ENCODE measurements at regions not wholly inside any gene's neighbourhood (a gene's known extent, or its start where the extent isn't known, plus 50 kb on each side); places are given as distances from the start of the nearest gene placed in this dataset.

DNA sequence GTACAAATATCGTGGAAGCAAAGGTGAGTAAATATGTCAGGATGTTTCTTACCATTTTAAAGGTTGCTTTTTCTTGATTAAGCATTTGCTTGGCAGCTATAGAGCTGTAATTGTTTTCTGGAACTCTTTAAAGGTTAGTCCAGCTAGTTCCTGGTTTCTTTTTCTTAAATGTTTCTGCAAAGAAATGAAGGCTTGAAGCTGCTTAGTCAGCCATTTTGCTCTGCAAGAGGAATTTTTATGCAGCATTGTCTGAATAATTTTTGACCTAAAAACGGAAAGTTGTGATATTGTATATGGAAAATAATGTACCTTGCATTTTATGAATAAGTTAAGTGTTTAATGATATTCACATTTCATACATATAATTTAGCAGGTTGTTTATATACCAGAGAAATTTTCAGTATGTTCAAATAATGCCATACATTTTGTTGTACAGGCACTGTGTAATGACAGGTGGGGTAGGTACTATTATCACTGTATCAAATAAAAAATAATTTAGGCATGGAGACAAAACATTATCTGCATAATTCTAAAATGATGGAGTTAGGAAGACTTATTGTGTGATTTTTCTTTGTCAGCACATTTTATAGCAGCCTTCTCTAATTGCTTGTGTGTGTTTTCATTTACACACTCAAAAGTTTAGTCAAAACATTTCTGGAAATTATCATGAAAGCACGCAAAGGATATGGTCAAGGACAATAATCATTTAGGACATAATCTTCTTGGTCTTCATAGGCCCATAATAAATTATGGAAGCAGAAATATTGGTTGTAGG, 624.4 kb downstream of the NCAM2 start:
- ATAC-seq (ENCODE audit: insufficient read depth, low FRiP score) (no peak), DNase-seq (no peak)
- Histone ChIP-seq H3K4me3 (no peak overlapping the region), H3K27ac (ENCODE audit: low read depth in 1 of 2, low read length in 1 of 2) (no peak overlapping the region), H3K4me1 (ENCODE audit: control insufficient read depth in 5 of 5, insufficient read depth in 5 of 5, low read length in 5 of 5) (no peaks in the 10 kb centered on the region), H3K36me3 (ENCODE audit: control insufficient read depth in 4 of 4, insufficient read depth in 4 of 4, low read length in 4 of 4) (no peaks in the 10 kb centered on the region), H3K9me3 (ENCODE audit: control insufficient read depth in 4 of 4, insufficient read depth in 3 of 4, low read length in 3 of 4) (no peaks in the 10 kb centered on the region), H3K9ac (ENCODE audit: insufficient read depth in 1 of 2, low read length in 2 of 2) (no peak overlapping the region), H3K27me3 (ENCODE audit: control insufficient read depth in 3 of 3, insufficient read depth in 3 of 3, low read length in 2 of 3) (no peaks in the 10 kb centered on the region)
- TF ChIP-seq, protein P1, sequence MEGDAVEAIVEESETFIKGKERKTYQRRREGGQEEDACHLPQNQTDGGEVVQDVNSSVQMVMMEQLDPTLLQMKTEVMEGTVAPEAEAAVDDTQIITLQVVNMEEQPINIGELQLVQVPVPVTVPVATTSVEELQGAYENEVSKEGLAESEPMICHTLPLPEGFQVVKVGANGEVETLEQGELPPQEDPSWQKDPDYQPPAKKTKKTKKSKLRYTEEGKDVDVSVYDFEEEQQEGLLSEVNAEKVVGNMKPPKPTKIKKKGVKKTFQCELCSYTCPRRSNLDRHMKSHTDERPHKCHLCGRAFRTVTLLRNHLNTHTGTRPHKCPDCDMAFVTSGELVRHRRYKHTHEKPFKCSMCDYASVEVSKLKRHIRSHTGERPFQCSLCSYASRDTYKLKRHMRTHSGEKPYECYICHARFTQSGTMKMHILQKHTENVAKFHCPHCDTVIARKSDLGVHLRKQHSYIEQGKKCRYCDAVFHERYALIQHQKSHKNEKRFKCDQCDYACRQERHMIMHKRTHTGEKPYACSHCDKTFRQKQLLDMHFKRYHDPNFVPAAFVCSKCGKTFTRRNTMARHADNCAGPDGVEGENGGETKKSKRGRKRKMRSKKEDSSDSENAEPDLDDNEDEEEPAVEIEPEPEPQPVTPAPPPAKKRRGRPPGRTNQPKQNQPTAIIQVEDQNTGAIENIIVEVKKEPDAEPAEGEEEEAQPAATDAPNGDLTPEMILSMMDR (IDR thresholded peaks at IDR 0.05; ENCODE audit: control extremely low read depth, extremely low read depth), result no peak
- 73 to 74% methylated on average over 3 of the region's 3 CpGs for WGBS, 2 donors

DNA sequence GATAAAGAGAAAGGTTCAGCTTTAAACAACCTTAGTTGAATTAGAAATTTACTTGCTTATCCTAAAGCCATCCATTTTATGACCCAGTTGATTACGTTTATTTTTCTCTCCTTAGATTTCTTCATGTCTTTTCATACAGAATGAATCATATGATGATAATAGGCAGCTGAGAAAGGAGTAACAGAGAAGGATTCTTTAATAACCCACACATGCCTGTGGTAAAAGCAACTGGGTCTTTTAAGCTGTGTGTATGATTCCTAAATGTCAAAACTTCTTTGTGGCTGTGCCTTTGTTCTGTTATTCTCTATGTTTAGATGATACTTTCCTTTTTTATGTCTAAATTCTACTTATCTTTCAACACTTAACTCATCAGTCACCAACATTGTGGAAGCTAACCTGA, 626.5 kb downstream of the NCAM2 start:
- Histone ChIP-seq H3K27me3 (ENCODE audit: control insufficient read depth in 3 of 3, insufficient read depth in 3 of 3, low read length in 2 of 3) (no peaks in the 10 kb centered on the region), H3K9me3 (ENCODE audit: control insufficient read depth in 4 of 4, insufficient read depth in 3 of 4, low read length in 3 of 4) (no peaks in the 10 kb centered on the region), H3K27ac (ENCODE audit: low read depth in 1 of 2, low read length in 1 of 2) (no peak overlapping the region), H3K36me3 (ENCODE audit: control insufficient read depth in 4 of 4, insufficient read depth in 4 of 4, low read length in 4 of 4) (no peaks in the 10 kb centered on the region), H3K4me1 (ENCODE audit: control insufficient read depth in 5 of 5, insufficient read depth in 5 of 5, low read length in 5 of 5) (no peaks in the 10 kb centered on the region), H3K9ac (ENCODE audit: insufficient read depth in 1 of 2, low read length in 2 of 2) (no peak overlapping the region), H3K4me3 (no peak overlapping the region)
- WGBS, 2 donors, result 67 to 79% methylated on average over 1 of the region's 1 CpG
- no peak for DNase-seq
- TF ChIP-seq, protein P1 (IDR thresholded peaks at IDR 0.05; ENCODE audit: control extremely low read depth, extremely low read depth), result no peak
- ATAC-seq (ENCODE audit: insufficient read depth, low FRiP score), result no peak

DNA sequence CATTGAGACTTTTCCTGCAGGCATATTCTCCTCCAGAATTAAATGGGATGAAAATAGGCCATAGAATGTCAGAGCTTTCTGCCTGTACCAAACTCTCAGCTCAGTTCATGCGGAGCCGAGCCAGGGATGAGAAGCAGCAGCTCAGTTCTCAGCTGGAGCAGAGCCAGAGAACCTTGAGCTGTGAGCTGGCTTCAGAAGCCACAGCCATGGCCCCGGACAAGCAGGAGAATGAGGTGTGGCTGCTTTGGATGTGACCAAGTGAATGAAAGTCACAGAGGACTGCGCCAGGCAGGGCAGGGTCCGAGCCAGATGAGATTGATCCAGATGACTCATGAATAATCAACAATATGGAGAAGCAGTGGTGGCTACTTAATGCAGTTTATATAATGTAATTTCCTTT, 633.8 kb downstream of the NCAM2 start:
- no peak overlapping the region for H3K4me3 ChIP-seq
- ATAC-seq (ENCODE audit: insufficient read depth, low FRiP score) (no peak), DNase-seq (peak in 2 of 3 donors; percentile 2 to 42)
- 84 to 89% methylated on average over 5 of the region's 5 CpGs for WGBS, 2 donors
- TF ChIP-seq, protein P1 (IDR thresholded peaks at IDR 0.05; ENCODE audit: control extremely low read depth, extremely low read depth), result no peak
- H3K27ac ChIP-seq (ENCODE audit: low read depth in 1 of 2, low read length in 1 of 2), result no peak overlapping the region
- no peaks in the 10 kb centered on the region for H3K4me1 ChIP-seq (ENCODE audit: control insufficient read depth in 5 of 5, insufficient read depth in 5 of 5, low read length in 5 of 5)
- H3K9me3 ChIP-seq (ENCODE audit: control insufficient read depth in 4 of 4, insufficient read depth in 3 of 4, low read length in 3 of 4), result peaks cover 0 to 4% (median 0%) of the 10 kb centered on the region in 4 donors
- H3K27me3 ChIP-seq (ENCODE audit: control insufficient read depth in 3 of 3, insufficient read depth in 3 of 3, low read length in 2 of 3), result no peaks in the 10 kb centered on the region
- H3K9ac ChIP-seq (ENCODE audit: insufficient read depth in 1 of 2, low read length in 2 of 2), result no peak overlapping the region
- H3K36me3 ChIP-seq (ENCODE audit: control insufficient read depth in 4 of 4, insufficient read depth in 4 of 4, low read length in 4 of 4), result no peaks in the 10 kb centered on the region

DNA sequence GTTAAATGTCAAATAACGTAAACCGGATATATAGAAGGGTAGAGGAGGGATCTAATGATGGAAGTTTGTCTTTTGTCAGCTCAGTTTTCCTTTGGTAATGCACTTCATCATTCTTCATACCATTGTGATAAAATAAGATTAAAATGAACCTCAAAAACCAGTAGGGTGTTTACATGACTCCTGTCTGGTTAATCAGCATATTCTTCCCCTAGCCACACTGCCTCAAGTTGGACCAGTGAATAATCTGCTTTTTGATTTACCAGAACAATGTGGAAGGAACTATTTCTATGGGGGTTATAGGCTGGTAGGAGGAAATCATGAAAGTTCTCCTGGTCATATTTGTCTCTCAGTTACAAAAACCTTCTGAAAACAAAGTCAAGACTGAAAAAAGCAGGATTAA, 634.7 kb downstream of the NCAM2 start:
- 81 to 85% methylated on average over 2 of the region's 2 CpGs for WGBS, 2 donors
- ATAC-seq (ENCODE audit: insufficient read depth, low FRiP score), result no peak

More for the DNA sequence above, 634.7 kb downstream of the NCAM2 start:
- no peaks in the 10 kb centered on the region for H3K27me3 ChIP-seq (ENCODE audit: control insufficient read depth in 3 of 3, insufficient read depth in 3 of 3, low read length in 2 of 3)
- no peak overlapping the region for H3K4me3 ChIP-seq
- H3K9ac ChIP-seq (ENCODE audit: insufficient read depth in 1 of 2, low read length in 2 of 2), result no peak overlapping the region
- H3K4me1 ChIP-seq (ENCODE audit: control insufficient read depth in 5 of 5, insufficient read depth in 5 of 5, low read length in 5 of 5), result no peaks in the 10 kb centered on the region
- no peak overlapping the region for H3K27ac ChIP-seq (ENCODE audit: low read depth in 1 of 2, low read length in 1 of 2)
- H3K9me3 ChIP-seq (ENCODE audit: control insufficient read depth in 4 of 4, insufficient read depth in 3 of 4, low read length in 3 of 4), result peaks cover 0 to 4% (median 0%) of the 10 kb centered on the region in 4 donors
- DNase-seq, result no peak
- TF ChIP-seq, protein P1 (IDR thresholded peaks at IDR 0.05; ENCODE audit: control extremely low read depth, extremely low read depth), result no peak
- no peaks in the 10 kb centered on the region for H3K36me3 ChIP-seq (ENCODE audit: control insufficient read depth in 4 of 4, insufficient read depth in 4 of 4, low read length in 4 of 4)

Measured in lung (tissue), 11 donors.